GM12878 (cell line): ENCODE measurements at regions not wholly inside any gene's neighbourhood (a gene's known extent, or its start where the extent isn't known, plus 50 kb on each side); places are given as distances from the start of the nearest gene placed in this dataset.

ENCODE experiments used
- ATAC-seq: fragments of 200-7000 bp; cut with Tn5 transposase; 3 replicates; pipeline ENCODE4 v1.9.1; 2020; ENCODE audit warnings: mild to moderate bottlenecking, moderate library complexity
- BruUV-seq: library from RNA; stranded (reverse); fragments of 400-500 nt; replicated peaks from 2 replicates; lab custom pipeline; 2021; lab: Mats Ljungman, UMichigan
- CTCF ChIA-PET: fragments of 300-600 bp; sonication (Branson Sonifier 250); formaldehyde crosslinking; extraction: SDS; loops from one replicate; lab custom pipeline; 2021; ENCODE audit warnings: inconsistent platforms; lab: Yijun Ruan, JAX
- POLR2A ChIA-PET: fragments of 350-600 bp; formaldehyde crosslinking; extraction: SDS; loops from one replicate; lab custom pipeline; 2021; ENCODE audit warnings: inconsistent platforms; lab: Charles Lee
- RAD21 ChIA-PET: fragments of 300-600 bp; sonication (Branson Sonifier 250); formaldehyde crosslinking; loops from one replicate; lab custom pipeline; 2023; ENCODE audit warnings: antibody characterized with exemption; ENCODE audit not compliant: unreplicated experiment; lab: Charles Lee
- SMC1A ChIA-PET: fragments of 300-600 bp; sonication (Branson Sonifier 250); formaldehyde crosslinking; loops from one replicate; lab custom pipeline; 2023; ENCODE audit not compliant: unreplicated experiment, uncharacterized antibody; lab: Charles Lee
- DNase-seq: peaks from one replicate; pipeline ENCODE4 v3.0.0-alpha.2; 2011; ENCODE audit warnings: low read depth, low spot score
- FAIRE-seq: peaks from 3 replicates; lab custom pipeline; 2011; peaks lifted over from hg19 to GRCh38; lab: Jason Lieb, UNC
- H2AFZ ChIP-seq: 2 replicates; pipeline ENCODE4 v1.6.0; 2011; ENCODE audit warnings: low read depth, low read length, control low read depth; ENCODE audit not compliant: control insufficient read depth
- H3K27ac ChIP-seq: 2 replicates; pipeline ENCODE4 v1.5.1; 2011; ENCODE audit warnings: control low read depth; ENCODE audit not compliant: control insufficient read depth, insufficient read depth
- H3K27me3 ChIP-seq, 2 experiments: replicated peaks in 1 of 2; 2 replicates each; pipeline versions ENCODE4 v1.6.0 to v1.6.1; 2011; ENCODE audit warnings: low read length in 1 of 2; ENCODE audit not compliant: control insufficient read depth in 2 of 2, insufficient read depth in 2 of 2
- H3K36me3 ChIP-seq, 2 experiments: 2 replicates each; pipeline ENCODE4 v1.5.1; 2011; ENCODE audit warnings: low read length in 1 of 2; ENCODE audit not compliant: control insufficient read depth in 2 of 2, insufficient read depth in 2 of 2
- H3K4me1 ChIP-seq: 2 replicates; pipeline ENCODE4 v1.6.1; 2011; ENCODE audit warnings: mild to moderate bottlenecking, low read length, moderate library complexity, mixed read lengths; ENCODE audit not compliant: control insufficient read depth, insufficient read depth
- H3K4me2 ChIP-seq: 2 replicates; pipeline ENCODE4 v1.6.0; 2011; ENCODE audit warnings: control low read depth; ENCODE audit not compliant: control insufficient read depth, insufficient read depth
- H3K4me3 ChIP-seq: fragments of 200-600 bp; sonication (generic); 2 replicates; pipeline ENCODE4 v1.5.1; 2016
- H3K79me2 ChIP-seq: 2 replicates; pipeline ENCODE4 v1.6.0; 2011; ENCODE audit warnings: low read length; ENCODE audit not compliant: control insufficient read depth, insufficient read depth
- H3K9ac ChIP-seq: 2 replicates; pipeline ENCODE4 v1.8.0; 2011; ENCODE audit warnings: low read length, control low read depth, mixed read lengths; ENCODE audit not compliant: control insufficient read depth, insufficient read depth
- H3K9me3 ChIP-seq: replicated peaks from 3 replicates; pipeline ENCODE4 v1.5.1; 2011; ENCODE audit warnings: mild to moderate bottlenecking, low read length; ENCODE audit not compliant: control insufficient read depth, insufficient read depth
- H4K20me1 ChIP-seq: 2 replicates; pipeline ENCODE4 v1.6.0; 2011; ENCODE audit not compliant: control insufficient read depth, insufficient read depth
- GABPA ChIP-seq: IDR thresholded peaks from 2 replicates; pipeline ENCODE4 v1.6.1; 2014; ENCODE audit warnings: antibody characterized with exemption, low read depth, mild to moderate bottlenecking, inconsistent platforms
- IRF4 ChIP-seq: IDR thresholded peaks from 2 replicates; pipeline ENCODE4 v1.6.1; 2011; ENCODE audit warnings: low read depth, low read length
- PAX5 ChIP-seq: IDR thresholded peaks from 2 replicates; pipeline ENCODE4 v1.6.1; 2011; ENCODE audit warnings: low read depth, low read length, borderline replicate concordance
- RB1 ChIP-seq: fragments of 450-650 bp; formaldehyde crosslinking; IDR thresholded peaks from 2 replicates; pipeline ENCODE4 v1.6.1; 2017; ENCODE audit warnings: mild to moderate bottlenecking, borderline replicate concordance
- SMAD1 ChIP-seq: fragments of 450-650 bp; IDR thresholded peaks from 2 replicates; pipeline ENCODE4 v1.6.1; 2018; ENCODE audit warnings: mild to moderate bottlenecking, low read depth; ENCODE audit not compliant: partially characterized antibody
- TBL1XR1 ChIP-seq: IDR thresholded peaks from 2 replicates; pipeline ENCODE4 v1.6.1; 2012; ENCODE audit warnings: low read depth, low read length, improper control_type of control experiment
- WGBS: methylation state at CpG from one replicate; pipeline ENCODE4 v1.1.6; 2016; ENCODE audit warnings: low lambda C conversion rate; ENCODE audit not compliant: insufficient replicate concordance, insufficient coverage; ENCODE audit errors: missing lambda C conversion rate; 5-methylcytosine and 5-hydroxymethylcytosine counted together
- in situ Hi-C: fragments of 300-500 bp; cut with MboI; formaldehyde crosslinking; loops from 9 replicates; pipeline ENCODE4 v1.14.3; 2018; ENCODE audit warnings: mixed read lengths
- intact Hi-C: fragments of 100-400 bp; cut with micrococcal nuclease; formaldehyde crosslinking; loops from one replicate; pipeline ENCODE4 v1.14.2; 2022; ENCODE audit not compliant: unreplicated experiment
- TF ChIP-seq, protein P1 (sequence below): fragments of 450-650 bp; formaldehyde crosslinking; IDR thresholded peaks from 2 replicates; pipeline ENCODE4 v1.4.0; 2022; ENCODE audit warnings: mild to moderate bottlenecking, moderate library complexity

DNA sequence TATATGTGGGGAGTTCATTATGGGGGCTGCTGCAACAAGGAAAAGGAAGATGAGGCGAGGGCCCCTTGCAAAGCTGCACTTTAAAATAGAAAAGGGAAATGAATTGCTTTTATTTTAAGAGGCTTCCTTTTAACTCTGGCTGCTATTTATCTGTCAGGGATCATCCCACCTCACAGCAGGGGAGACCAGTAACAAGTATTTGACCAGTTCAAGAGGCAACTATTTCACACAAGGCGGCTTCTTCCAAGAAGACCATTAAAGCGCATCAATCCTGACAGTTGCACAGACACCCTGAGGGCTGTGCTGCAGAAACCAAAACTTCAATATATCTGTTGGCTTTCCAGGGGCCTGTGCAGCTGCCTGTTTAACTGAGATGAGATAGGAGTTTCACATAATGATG lies 1009.2 kb downstream of the SORCS3 start (continued):
- TF ChIP-seq TBL1XR1: no peak
- no peak for TF ChIP-seq GABPA
- TF ChIP-seq PAX5: no peak
- TF ChIP-seq, protein P1, sequence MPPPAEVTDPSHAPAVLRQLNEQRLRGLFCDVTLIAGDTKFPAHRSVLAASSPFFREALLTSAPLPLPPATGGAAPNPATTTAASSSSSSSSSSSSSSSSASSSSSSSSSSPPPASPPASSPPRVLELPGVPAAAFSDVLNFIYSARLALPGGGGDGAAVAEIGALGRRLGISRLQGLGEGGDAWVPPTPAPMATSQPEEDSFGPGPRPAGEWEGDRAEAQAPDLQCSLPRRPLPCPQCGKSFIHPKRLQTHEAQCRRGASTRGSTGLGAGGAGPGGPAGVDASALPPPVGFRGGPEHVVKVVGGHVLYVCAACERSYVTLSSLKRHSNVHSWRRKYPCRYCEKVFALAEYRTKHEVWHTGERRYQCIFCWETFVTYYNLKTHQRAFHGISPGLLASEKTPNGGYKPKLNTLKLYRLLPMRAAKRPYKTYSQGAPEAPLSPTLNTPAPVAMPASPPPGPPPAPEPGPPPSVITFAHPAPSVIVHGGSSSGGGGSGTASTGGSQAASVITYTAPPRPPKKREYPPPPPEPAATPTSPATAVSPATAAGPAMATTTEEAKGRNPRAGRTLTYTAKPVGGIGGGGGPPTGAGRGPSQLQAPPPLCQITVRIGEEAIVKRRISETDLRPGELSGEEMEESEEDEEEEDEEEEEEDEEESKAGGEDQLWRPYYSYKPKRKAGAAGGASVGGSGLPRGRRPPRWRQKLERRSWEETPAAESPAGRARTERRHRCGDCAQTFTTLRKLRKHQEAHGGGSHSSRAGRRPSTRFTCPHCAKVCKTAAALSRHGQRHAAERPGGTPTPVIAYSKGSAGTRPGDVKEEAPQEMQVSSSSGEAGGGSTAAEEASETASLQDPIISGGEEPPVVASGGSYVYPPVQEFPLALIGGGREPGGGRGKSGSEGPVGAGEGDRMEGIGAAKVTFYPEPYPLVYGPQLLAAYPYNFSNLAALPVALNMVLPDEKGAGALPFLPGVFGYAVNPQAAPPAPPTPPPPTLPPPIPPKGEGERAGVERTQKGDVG (CRISPR knock-in tag): no peak
- no peak for TF ChIP-seq RB1
- no peak for TF ChIP-seq IRF4

- H3K9me3 ChIP-seq: no peaks in the 10 kb centered on the region
- no peak overlapping the region for H3K27ac ChIP-seq
- no peak overlapping the region for H3K4me2 ChIP-seq
- H2AFZ ChIP-seq: no peak overlapping the region
- ChIA-PET SMC1A (interaction anchor here (1.0 kb wide), 1 partner anchor 15 kb away, joined by 3 read pairs; no protein-coding TSS in a partner anchor), POLR2A (no interaction called here), RAD21 (no interaction called here), CTCF (no interaction called here)
- DNase-seq (no peak), FAIRE-seq (no peak)
- no peaks in the 10 kb centered on the region for H3K27me3 ChIP-seq
- WGBS: 0% methylated on average over 1 of the region's 1 CpG
- in situ Hi-C loops: no loop called here
- H3K36me3 ChIP-seq: no peaks in the 10 kb centered on the region
- intact Hi-C loops: no loop called here
- H3K4me3 ChIP-seq: no peak overlapping the region
- no TSS peak for BruUV-seq
- H3K9ac ChIP-seq: no peak overlapping the region
- H3K4me1 ChIP-seq: no peaks in the 10 kb centered on the region
- no peak for TF ChIP-seq SMAD1
- TF ChIP-seq, all 136 proteins: peak for 0
- Histone ChIP-seq H3K79me2 (no peaks in the 10 kb centered on the region), H4K20me1 (no peaks in the 10 kb centered on the region)
- ATAC-seq: no peak
These were observed 1006.3 kb downstream of the SORCS3 start for GRCh38 chr10:105647354-105647753.
